HepG2 (cell line): ENCODE measurements at regions not wholly inside any gene's neighbourhood (a gene's known extent, or its start where the extent isn't known, plus 50 kb on each side); places are given as distances from the start of the nearest gene placed in this dataset.

ENCODE experiments used
- ATAC-seq: fragments of 200-7000 bp; cut with Tn5 transposase; 3 replicates; pipeline ENCODE4 v1.9.1; 2020; ENCODE audit warnings: mild to moderate bottlenecking, moderate library complexity
- BruUV-seq: library from RNA; stranded (reverse); fragments of 400-500 nt; replicated peaks from 2 replicates; lab custom pipeline; 2021; lab: Mats Ljungman, UMichigan
- CTCF ChIA-PET: fragments of 300-600 bp; formaldehyde crosslinking; extraction: SDS; loops from one replicate; lab custom pipeline; 2021; ENCODE audit warnings: low total read pairs, inconsistent platforms, low intra/inter-chr PET ratio; lab: Yijun Ruan, JAX
- POLR2A ChIA-PET: fragments of 350-600 bp; sonication (Branson Sonifier 250); formaldehyde crosslinking; loops from one replicate; lab custom pipeline; 2020; ENCODE audit warnings: antibody characterized with exemption, inconsistent platforms; lab: Yijun Ruan, JAX
- DNase-seq: peaks from one replicate; pipeline ENCODE4 v3.0.0-alpha.2; 2015; ENCODE audit warnings: low spot score
- FAIRE-seq: peaks from 3 replicates; lab custom pipeline; 2011; peaks lifted over from hg19 to GRCh38; lab: Jason Lieb, UNC
- H2AFZ ChIP-seq: one replicate; pipeline ENCODE4 v1.6.1; 2011; ENCODE audit warnings: low read length, inconsistent platforms
- H3K27ac ChIP-seq: fragments of 300-600 bp; 3 replicates; pipeline ENCODE4 v1.8.0; 2011; ENCODE audit warnings: mixed run types, mild to moderate bottlenecking, mixed read lengths, low read length, inconsistent platforms; ENCODE audit not compliant: insufficient read depth; ENCODE audit errors: extremely low read length
- H3K27me3 ChIP-seq, 2 experiments: fragments of 200-600 bp in 1 of 2; 2 replicates in 1 of 2; 3 replicates in 1 of 2; pipeline versions ENCODE4 v1.6.0 to v1.8.0; 2011; ENCODE audit warnings: low read length in 2 of 2, mild to moderate bottlenecking in 2 of 2, moderate library complexity in 2 of 2, inconsistent platforms in 1 of 2; ENCODE audit not compliant: insufficient read depth in 2 of 2, control insufficient read depth in 1 of 2
- H3K36me3 ChIP-seq, 2 experiments: fragments of 200-600 bp in 1 of 2; replicated peaks in 1 of 2; 2 replicates in 1 of 2; 3 replicates in 1 of 2; pipeline versions ENCODE4 v1.5.1 to v1.8.0; 2011; ENCODE audit warnings: low read length in 2 of 2, inconsistent platforms in 1 of 2; ENCODE audit not compliant: insufficient read depth in 2 of 2, control insufficient read depth in 1 of 2
- H3K4me1 ChIP-seq: 2 replicates; pipeline ENCODE4 v1.5.1; 2012; ENCODE audit warnings: low read length, inconsistent platforms; ENCODE audit not compliant: insufficient read depth
- H3K4me2 ChIP-seq: 2 replicates; pipeline ENCODE4 v1.6.0; 2011; ENCODE audit warnings: low read depth, low read length, inconsistent platforms
- H3K4me3 ChIP-seq, 3 experiments: fragments of 200-600 bp in 1 of 3; sonication (generic), shearing (Covaris generic) in 1 of 3; replicated peaks in 1 of 3; 2 replicates each; pipeline ENCODE4 v1.5.1; 2011 to 2016; ENCODE audit warnings: low read length in 3 of 3, inconsistent platforms in 2 of 3, low read depth in 2 of 3, mild to moderate bottlenecking in 2 of 3, control low read depth in 1 of 3, mixed read lengths in 1 of 3; ENCODE audit not compliant: insufficient read depth in 1 of 3
- H3K79me2 ChIP-seq: one replicate; pipeline ENCODE4 v1.6.1; 2011; ENCODE audit warnings: low read length, inconsistent platforms; ENCODE audit not compliant: insufficient read depth
- H3K9ac ChIP-seq: 2 replicates; pipeline ENCODE4 v1.6.0; 2011; ENCODE audit warnings: mild to moderate bottlenecking, low read depth, low read length, inconsistent platforms; ENCODE audit not compliant: insufficient read depth
- H3K9me3 ChIP-seq: 2 replicates; pipeline ENCODE4 v1.5.1; 2012; ENCODE audit warnings: mild to moderate bottlenecking, low read length
- H4K20me1 ChIP-seq: 2 replicates; pipeline ENCODE4 v1.6.0; 2011; ENCODE audit warnings: inconsistent platforms, mild to moderate bottlenecking, low read length, moderate library complexity; ENCODE audit not compliant: insufficient read depth
- DNMT1 ChIP-seq: sonication (generic); formaldehyde crosslinking; IDR thresholded peaks from 2 replicates; pipeline ENCODE4 v1.5.1; 2020; ENCODE audit warnings: mild to moderate bottlenecking, missing genetic modification reagents
- GLMP ChIP-seq: sonication (generic); formaldehyde crosslinking; IDR thresholded peaks from 2 replicates; pipeline ENCODE4 v1.9.0; 2021; ENCODE audit warnings: missing genetic modification reagents, mild to moderate bottlenecking, borderline replicate concordance
- HMG20A ChIP-seq: IDR thresholded peaks from 2 replicates; pipeline ENCODE4 v1.6.1; 2016; ENCODE audit warnings: borderline replicate concordance
- KMT2A ChIP-seq: sonication (generic); formaldehyde crosslinking; IDR thresholded peaks from 2 replicates; pipeline ENCODE4 v1.4.0; 2020; ENCODE audit warnings: missing genetic modification reagents
- WGBS: methylation state at CpG from one replicate; pipeline ENCODE4 v1.1.6; 2017; ENCODE audit warnings: low lambda C conversion rate; 5-methylcytosine and 5-hydroxymethylcytosine counted together
- in situ Hi-C: cut with HindIII; loops from 2 replicates; pipeline ENCODE4 v1.10.0; 2017; ENCODE audit warnings: low pct_unique_long_range_greater_than_20kb; ENCODE audit not compliant: extremely low pct_ligation_motif_present
- intact Hi-C: fragments of 100-400 bp; cut with micrococcal nuclease; formaldehyde crosslinking; loops from one replicate; pipeline ENCODE4 v1.10.0; 2022; ENCODE audit not compliant: unreplicated experiment

- no peak for DNase-seq
- TF ChIP-seq GLMP (CRISPR knock-in tag) = no peak
- TF ChIP-seq HMG20A = no peak
- no peak overlapping the region for H3K4me3 ChIP-seq
- H3K9me3 ChIP-seq = no peaks in the 10 kb centered on the region
- no peaks in the 10 kb centered on the region for H3K27me3 ChIP-seq
- no peaks in the 10 kb centered on the region for H3K36me3 ChIP-seq
- ChIA-PET POLR2A (no interaction called here), CTCF (no interaction called here)
- H3K79me2 ChIP-seq = no peaks in the 10 kb centered on the region
- BruUV-seq = no TSS peak
- no peak for FAIRE-seq
- H3K27ac ChIP-seq = no peak overlapping the region
- no peaks in the 10 kb centered on the region for H3K4me1 ChIP-seq
- 0% methylated on average over 2 of the region's 2 CpGs for WGBS
- in situ Hi-C loops (no loop called here), intact Hi-C loops (no loop called here)
- H4K20me1 ChIP-seq = no peaks in the 10 kb centered on the region
- H2AFZ ChIP-seq = no peak overlapping the region
- no peak overlapping the region for H3K4me2 ChIP-seq
- H3K9ac ChIP-seq = no peak overlapping the region
- no peak for ATAC-seq
Observed at GRCh38 chr15:79657722-79658121, 225.6 kb downstream of the MINAR1 start.

- H3K4me1 ChIP-seq = no peaks in the 10 kb centered on the region
- no peak for TF ChIP-seq DNMT1 (CRISPR knock-in tag)
- TF ChIP-seq KMT2A (CRISPR knock-in tag) = no peak
- ChIA-PET POLR2A (no interaction called here), CTCF (no interaction called here)
- H4K20me1 ChIP-seq = no peaks in the 10 kb centered on the region
- H3K27me3 ChIP-seq = no peaks in the 10 kb centered on the region
- no peak overlapping the region for H3K4me2 ChIP-seq
- no peak overlapping the region for H3K27ac ChIP-seq
- no peak for FAIRE-seq
- no peak overlapping the region for H2AFZ ChIP-seq
- in situ Hi-C loops (no loop called here), intact Hi-C loops (no loop called here)
- 0% methylated on average over 2 of the region's 2 CpGs for WGBS
- no TSS peak for BruUV-seq
- H3K9me3 ChIP-seq = no peaks in the 10 kb centered on the region
- no peak overlapping the region for H3K9ac ChIP-seq
- no peaks in the 10 kb centered on the region for H3K36me3 ChIP-seq
- no peaks in the 10 kb centered on the region for H3K79me2 ChIP-seq
- H3K4me3 ChIP-seq = no peak overlapping the region
- no peak for DNase-seq
- ATAC-seq = no peak
Observed at GRCh38 chr15:79659691-79660090, 227.6 kb downstream of the MINAR1 start.
